HEK293 (cell line): ENCODE measurements at regions not wholly inside any gene's neighbourhood (a gene's known extent, or its start where the extent isn't known, plus 50 kb on each side); places are given as distances from the start of the nearest gene placed in this dataset.

Experiments used
- KLF10 ChIP-seq: fragments of 450-650 bp; IDR thresholded peaks from 2 replicates; pipeline ENCODE4 v1.5.1; 2018; ENCODE audit warnings: missing biosample characterization, mild to moderate bottlenecking, missing genetic modification characterization
- KLF16 ChIP-seq: fragments of 450-650 bp; formaldehyde crosslinking; IDR thresholded peaks from 2 replicates; pipeline ENCODE4 v1.5.1; 2017; ENCODE audit warnings: missing biosample characterization, missing genetic modification characterization
- PRDM1 ChIP-seq: fragments of 450-650 bp; formaldehyde crosslinking; IDR thresholded peaks from 2 replicates; pipeline ENCODE4; 2016; ENCODE audit warnings: missing biosample characterization, missing genetic modification characterization
- SALL2 ChIP-seq: fragments of 450-650 bp; formaldehyde crosslinking; IDR thresholded peaks from 2 replicates; pipeline ENCODE4 v1.5.0; 2017; ENCODE audit warnings: missing biosample characterization, mild to moderate bottlenecking, missing genetic modification characterization, borderline replicate concordance
- ZBTB8A ChIP-seq: fragments of 450-650 bp; formaldehyde crosslinking; IDR thresholded peaks from 2 replicates; pipeline ENCODE4 v1.5.1; 2016; ENCODE audit warnings: missing biosample characterization, missing genetic modification characterization
- ZEB2 ChIP-seq: fragments of 450-650 bp; formaldehyde crosslinking; IDR thresholded peaks from 2 replicates; pipeline ENCODE4 v1.5.1; 2016; ENCODE audit warnings: missing biosample characterization, missing genetic modification characterization
- ZIC2 ChIP-seq: fragments of 450-650 bp; formaldehyde crosslinking; IDR thresholded peaks from 2 replicates; pipeline ENCODE4 v1.5.1; 2016; ENCODE audit warnings: missing biosample characterization, missing genetic modification characterization
- ZNF274 ChIP-seq, 2 experiments: fragments of 200-500 bp in 1 of 2; fragments of 450-650 bp in 1 of 2; sonication (Bioruptor generic) in 1 of 2; formaldehyde crosslinking in 1 of 2; IDR thresholded peaks; 2 replicates each; pipeline versions ENCODE4 v1.5.1 to v1.6.1; 2014 to 2016; ENCODE audit warnings: borderline replicate concordance in 1 of 2, inconsistent platforms in 1 of 2, low read length in 1 of 2, missing biosample characterization in 1 of 2, missing genetic modification characterization in 1 of 2
- ZNF280D ChIP-seq: fragments of 450-650 bp; formaldehyde crosslinking; IDR thresholded peaks from 2 replicates; pipeline ENCODE4 v1.5.1; 2016; ENCODE audit warnings: missing biosample characterization, missing genetic modification characterization
- ZNF302 ChIP-seq: fragments of 450-650 bp; formaldehyde crosslinking; IDR thresholded peaks from 2 replicates; pipeline ENCODE4 v1.5.1; 2016; ENCODE audit warnings: missing biosample characterization, missing genetic modification characterization, low read depth
- TF ChIP-seq, protein P1 (sequence below): fragments of 450-650 bp; formaldehyde crosslinking; IDR thresholded peaks from 2 replicates; pipeline ENCODE4 v1.5.1; 2016; ENCODE audit warnings: missing biosample characterization, missing genetic modification characterization
- TF ChIP-seq, protein P2 (sequence below): fragments of 450-650 bp; formaldehyde crosslinking; IDR thresholded peaks from 2 replicates; pipeline ENCODE4 v1.5.1; 2016; ENCODE audit warnings: missing biosample characterization, missing genetic modification characterization, low read depth

GRCh38 chr5:6915574-6915973 is 202.3 kb downstream of the TENT4A start:
- TF ChIP-seq SALL2 (tag by site-specific recombination) (no peak), ZNF274 (IDR thresholded peaks at IDR 0.05; ENCODE audit: low read length) (no peak), ZNF274 (tag by site-specific recombination; IDR thresholded peaks at IDR 0.05; ENCODE audit: borderline replicate concordance) (no peak), KLF10 (tag by site-specific recombination) (no peak), ZIC2 (tag by site-specific recombination) (no peak), PRDM1 (tag by site-specific recombination) (no peak), KLF16 (tag by site-specific recombination) (no peak), ZNF302 (tag by site-specific recombination) (no peak), ZBTB8A (tag by site-specific recombination) (no peak), ZEB2 (tag by site-specific recombination) (no peak), ZNF280D (tag by site-specific recombination) (no peak)
- TF ChIP-seq, protein P1, sequence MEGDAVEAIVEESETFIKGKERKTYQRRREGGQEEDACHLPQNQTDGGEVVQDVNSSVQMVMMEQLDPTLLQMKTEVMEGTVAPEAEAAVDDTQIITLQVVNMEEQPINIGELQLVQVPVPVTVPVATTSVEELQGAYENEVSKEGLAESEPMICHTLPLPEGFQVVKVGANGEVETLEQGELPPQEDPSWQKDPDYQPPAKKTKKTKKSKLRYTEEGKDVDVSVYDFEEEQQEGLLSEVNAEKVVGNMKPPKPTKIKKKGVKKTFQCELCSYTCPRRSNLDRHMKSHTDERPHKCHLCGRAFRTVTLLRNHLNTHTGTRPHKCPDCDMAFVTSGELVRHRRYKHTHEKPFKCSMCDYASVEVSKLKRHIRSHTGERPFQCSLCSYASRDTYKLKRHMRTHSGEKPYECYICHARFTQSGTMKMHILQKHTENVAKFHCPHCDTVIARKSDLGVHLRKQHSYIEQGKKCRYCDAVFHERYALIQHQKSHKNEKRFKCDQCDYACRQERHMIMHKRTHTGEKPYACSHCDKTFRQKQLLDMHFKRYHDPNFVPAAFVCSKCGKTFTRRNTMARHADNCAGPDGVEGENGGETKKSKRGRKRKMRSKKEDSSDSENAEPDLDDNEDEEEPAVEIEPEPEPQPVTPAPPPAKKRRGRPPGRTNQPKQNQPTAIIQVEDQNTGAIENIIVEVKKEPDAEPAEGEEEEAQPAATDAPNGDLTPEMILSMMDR (tag by site-specific recombination), result no peak
- TF ChIP-seq, protein P2, sequence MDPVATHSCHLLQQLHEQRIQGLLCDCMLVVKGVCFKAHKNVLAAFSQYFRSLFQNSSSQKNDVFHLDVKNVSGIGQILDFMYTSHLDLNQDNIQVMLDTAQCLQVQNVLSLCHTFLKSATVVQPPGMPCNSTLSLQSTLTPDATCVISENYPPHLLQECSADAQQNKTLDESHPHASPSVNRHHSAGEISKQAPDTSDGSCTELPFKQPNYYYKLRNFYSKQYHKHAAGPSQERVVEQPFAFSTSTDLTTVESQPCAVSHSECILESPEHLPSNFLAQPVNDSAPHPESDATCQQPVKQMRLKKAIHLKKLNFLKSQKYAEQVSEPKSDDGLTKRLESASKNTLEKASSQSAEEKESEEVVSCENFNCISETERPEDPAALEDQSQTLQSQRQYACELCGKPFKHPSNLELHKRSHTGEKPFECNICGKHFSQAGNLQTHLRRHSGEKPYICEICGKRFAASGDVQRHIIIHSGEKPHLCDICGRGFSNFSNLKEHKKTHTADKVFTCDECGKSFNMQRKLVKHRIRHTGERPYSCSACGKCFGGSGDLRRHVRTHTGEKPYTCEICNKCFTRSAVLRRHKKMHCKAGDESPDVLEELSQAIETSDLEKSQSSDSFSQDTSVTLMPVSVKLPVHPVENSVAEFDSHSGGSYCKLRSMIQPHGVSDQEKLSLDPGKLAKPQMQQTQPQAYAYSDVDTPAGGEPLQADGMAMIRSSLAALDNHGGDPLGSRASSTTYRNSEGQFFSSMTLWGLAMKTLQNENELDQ (tag by site-specific recombination), result no peak
